ENCODE measurements at regions not wholly inside any gene's neighbourhood (a gene's known extent, or its start where the extent isn't known, plus 50 kb on each side); places are given as distances from the start of the nearest gene placed in this dataset.

DNA sequence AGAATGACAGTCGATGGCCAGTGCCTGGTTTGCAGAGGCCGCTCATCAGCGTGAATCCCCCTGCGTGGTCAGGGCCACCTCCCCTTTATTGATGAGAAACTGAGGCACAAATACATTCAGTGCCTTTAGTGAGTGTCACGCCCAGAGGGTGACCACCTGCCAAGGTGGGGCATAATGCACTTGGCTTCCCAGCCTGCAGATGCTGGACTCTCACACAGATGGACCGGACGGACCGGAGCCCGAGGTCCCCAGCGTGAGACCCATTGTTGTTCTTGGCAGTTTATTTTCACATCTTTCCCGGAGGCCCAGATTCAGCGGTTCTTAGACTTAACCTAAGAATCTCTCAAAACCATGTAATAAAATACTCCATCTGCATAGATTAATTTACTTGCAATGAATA, 74.4 kb downstream of the YTHDF1 start:
- 48% methylated on average over 12 of the region's 12 CpGs for WGBS (ENCODE audit: missing lambda C conversion rate)
- FAIRE-seq: no peak
- DNase-seq (ENCODE audit: low read depth in 1 of 2, low spot score in 1 of 2): no peak

GRCh38 chr20:63140514-63141433, 75.2 kb downstream of the YTHDF1 start:
- ATAC-seq (no peak), FAIRE-seq (no peak), DNase-seq (ENCODE audit: low read depth in 1 of 2, low spot score in 1 of 2) (no peak)
- H3K4me3 ChIP-seq: no peak overlapping the region
- WGBS (ENCODE audit: missing lambda C conversion rate): 42% methylated on average over 24 of the region's 24 CpGs
- no peak for TF ChIP-seq TFCP2L1 (CRISPR knock-in tag; IDR thresholded peaks at IDR 0.05)
- no peak for TF ChIP-seq CBX8 (IDR thresholded peaks at IDR 0.05)
- no peak for TF ChIP-seq NR3C1 (IDR thresholded peaks at IDR 0.05)
- TF ChIP-seq KDM1A (IDR thresholded peaks at IDR 0.05; ENCODE audit: low read depth): no peak
- TF ChIP-seq FOXS1 (CRISPR knock-in tag; IDR thresholded peaks at IDR 0.05): no peak
- no peak for TF ChIP-seq RNF2 (IDR thresholded peaks at IDR 0.05; ENCODE audit: borderline replicate concordance, low read depth)
- no peak for TF ChIP-seq EHF (CRISPR knock-in tag; IDR thresholded peaks at IDR 0.05)
- CTCF ChIA-PET: interaction anchor here (0.7 to 1.4 kb wide), 2 partner anchors 85 to 236 kb away, joined by 3 to 4 read pairs; no protein-coding TSS in a partner anchor
- peaks cover 3% of the 10 kb centered on the region; the same call in 1 of the 3 replicates for H3K9me3 ChIP-seq
- H3K4me2 ChIP-seq: no peak overlapping the region
- H3K27ac ChIP-seq: no peak overlapping the region
- peaks cover 5% of the 10 kb centered on the region; the same call in 1 of the 3 replicates for H3K4me1 ChIP-seq
- POLR2A ChIA-PET: no interaction called here

More for the DNA sequence above, 74.4 kb downstream of the YTHDF1 start:
- no peak for TF ChIP-seq CHD2 (IDR thresholded peaks at IDR 0.05; ENCODE audit: low read length, partially characterized antibody)
- no peak for TF ChIP-seq HDAC2 (IDR thresholded peaks at IDR 0.05)
- TF ChIP-seq JUNB (IDR thresholded peaks at IDR 0.05): no peak
- TF ChIP-seq SMC3 (IDR thresholded peaks at IDR 0.05): no peak
- no peak for TF ChIP-seq JUN (IDR thresholded peaks at IDR 0.05)
- no peak for TF ChIP-seq CHD4 (IDR thresholded peaks at IDR 0.05; ENCODE audit: borderline replicate concordance)
- TF ChIP-seq HEYL (CRISPR knock-in tag; IDR thresholded peaks at IDR 0.05): no peak
- TF ChIP-seq BHLHE40 (IDR thresholded peaks at IDR 0.05; ENCODE audit: low read depth, low read length): no peak
- TF ChIP-seq TFCP2L1 (CRISPR knock-in tag; IDR thresholded peaks at IDR 0.05): no peak
- no peak for TF ChIP-seq PHF8 (IDR thresholded peaks at IDR 0.05; ENCODE audit: borderline replicate concordance, low read depth)
- TF ChIP-seq ZNF302 (CRISPR knock-in tag; IDR thresholded peaks at IDR 0.05): no peak
- TF ChIP-seq POLR2AphosphoS2 (conservative IDR thresholded peaks at IDR 0.05; ENCODE audit: low read length): no peak
- Histone ChIP-seq H3K27ac (no peak overlapping the region), H3K4me2 (no peak overlapping the region), H3K4me1 (peaks cover 5% of the 10 kb centered on the region; the same call in 1 of the 3 replicates), H3K4me3 (no peak overlapping the region), H3K9me3 (peaks cover 9% of the 10 kb centered on the region)
- ChIA-PET POLR2A (no interaction called here), CTCF (interaction anchor here (0.7 to 1.4 kb wide), 3 partner anchors 8 to 235 kb away, joined by 3 to 4 read pairs (median 3); no protein-coding TSS in a partner anchor)
- ATAC-seq: no peak

DNA sequence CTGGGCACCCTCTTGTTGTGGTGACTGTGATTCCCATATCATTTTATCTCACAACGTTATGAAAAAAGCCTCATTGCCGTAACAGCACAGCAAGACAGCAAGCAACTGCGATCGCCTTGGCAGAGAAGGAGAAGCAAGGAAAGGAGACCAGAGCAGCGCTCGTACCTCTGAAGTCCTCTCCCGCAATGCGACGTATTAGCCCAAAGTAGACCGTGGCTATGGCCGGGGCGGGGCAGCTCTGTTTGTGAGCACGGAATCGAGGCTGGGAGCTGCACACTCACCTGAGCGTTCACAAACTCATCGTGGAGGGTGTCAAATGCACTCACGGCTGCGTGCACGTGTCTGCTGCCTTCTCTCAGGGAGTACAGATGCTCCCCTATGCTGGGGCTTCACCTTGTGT, 76.1 kb downstream of the YTHDF1 start:
- peaks cover 3% of the 10 kb centered on the region; the same call in 1 of the 3 replicates for H3K9me3 ChIP-seq
- DNase-seq (ENCODE audit: low read depth in 1 of 2, low spot score in 1 of 2) (no peak), ATAC-seq (no peak), FAIRE-seq (no peak)
- TF ChIP-seq EP300 (IDR thresholded peaks at IDR 0.05): no peak
- no peak for TF ChIP-seq ZNF302 (CRISPR knock-in tag; IDR thresholded peaks at IDR 0.05)
- no peak for TF ChIP-seq CBX2 (IDR thresholded peaks at IDR 0.05; ENCODE audit: borderline replicate concordance, low read depth)
- TF ChIP-seq CHD2 (IDR thresholded peaks at IDR 0.05; ENCODE audit: low read length, partially characterized antibody): no peak
- no peak for TF ChIP-seq BHLHE40 (IDR thresholded peaks at IDR 0.05; ENCODE audit: low read depth, low read length)
- no peak for TF ChIP-seq POLR2A (IDR thresholded peaks at IDR 0.05; ENCODE audit: low read length)
- TF ChIP-seq HOXB5 (CRISPR knock-in tag; IDR thresholded peaks at IDR 0.05): no peak
- no peak for TF ChIP-seq MAZ (IDR thresholded peaks at IDR 0.05; ENCODE audit: borderline replicate concordance, low read depth, low read length)
- TF ChIP-seq TFCP2L1 (CRISPR knock-in tag; IDR thresholded peaks at IDR 0.05): no peak
- no peak for TF ChIP-seq RNF2 (IDR thresholded peaks at IDR 0.05; ENCODE audit: borderline replicate concordance, low read depth)
- no peak for TF ChIP-seq NR3C1 (IDR thresholded peaks at IDR 0.05)
- no peak for TF ChIP-seq SMC3 (IDR thresholded peaks at IDR 0.05)
- TF ChIP-seq, protein P1, sequence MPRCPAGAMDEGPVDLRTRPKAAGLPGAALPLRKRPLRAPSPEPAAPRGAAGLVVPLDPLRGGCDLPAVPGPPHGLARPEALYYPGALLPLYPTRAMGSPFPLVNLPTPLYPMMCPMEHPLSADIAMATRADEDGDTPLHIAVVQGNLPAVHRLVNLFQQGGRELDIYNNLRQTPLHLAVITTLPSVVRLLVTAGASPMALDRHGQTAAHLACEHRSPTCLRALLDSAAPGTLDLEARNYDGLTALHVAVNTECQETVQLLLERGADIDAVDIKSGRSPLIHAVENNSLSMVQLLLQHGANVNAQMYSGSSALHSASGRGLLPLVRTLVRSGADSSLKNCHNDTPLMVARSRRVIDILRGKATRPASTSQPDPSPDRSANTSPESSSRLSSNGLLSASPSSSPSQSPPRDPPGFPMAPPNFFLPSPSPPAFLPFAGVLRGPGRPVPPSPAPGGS (IDR thresholded peaks at IDR 0.05): no peak
- no peak for TF ChIP-seq MAFK (IDR thresholded peaks at IDR 0.05; ENCODE audit: partially characterized antibody)
- TF ChIP-seq RARB (CRISPR knock-in tag; IDR thresholded peaks at IDR 0.05): no peak
- 39% methylated on average over 19 of the region's 19 CpGs for WGBS (ENCODE audit: missing lambda C conversion rate)
- ChIA-PET CTCF (interaction anchor here (1.6 kb wide), 1 partner anchor 16 kb away, joined by 3 read pairs; no protein-coding TSS in a partner anchor), POLR2A (no interaction called here)
- no peaks in the 10 kb centered on the region for H3K4me1 ChIP-seq
- no peak overlapping the region for H3K4me3 ChIP-seq
- no peak overlapping the region for H3K27ac ChIP-seq
- H3K4me2 ChIP-seq: no peak overlapping the region
